ENCODE measurements at regions not wholly inside any gene's neighbourhood (a gene's known extent, or its start where the extent isn't known, plus 50 kb on each side); places are given as distances from the start of the nearest gene placed in this dataset.

- no peaks in the 10 kb centered on the region for H3K36me3 ChIP-seq (ENCODE audit: control insufficient read depth in 2 of 2, insufficient read depth in 1 of 2, low read length in 2 of 2)
- no peaks in the 10 kb centered on the region for H3K4me1 ChIP-seq (ENCODE audit: control insufficient read depth, insufficient read depth, low read length)
- H3K9me3 ChIP-seq (ENCODE audit: control insufficient read depth, insufficient read depth, low read depth, low read length), result no peaks in the 10 kb centered on the region
- ChIA-PET POLR2A (no interaction called here), CTCF (interaction anchor here (1.2 kb wide), 1 partner anchor 16 kb away, joined by 4 read pairs; no protein-coding TSS in a partner anchor)
- TF ChIP-seq, protein P1, sequence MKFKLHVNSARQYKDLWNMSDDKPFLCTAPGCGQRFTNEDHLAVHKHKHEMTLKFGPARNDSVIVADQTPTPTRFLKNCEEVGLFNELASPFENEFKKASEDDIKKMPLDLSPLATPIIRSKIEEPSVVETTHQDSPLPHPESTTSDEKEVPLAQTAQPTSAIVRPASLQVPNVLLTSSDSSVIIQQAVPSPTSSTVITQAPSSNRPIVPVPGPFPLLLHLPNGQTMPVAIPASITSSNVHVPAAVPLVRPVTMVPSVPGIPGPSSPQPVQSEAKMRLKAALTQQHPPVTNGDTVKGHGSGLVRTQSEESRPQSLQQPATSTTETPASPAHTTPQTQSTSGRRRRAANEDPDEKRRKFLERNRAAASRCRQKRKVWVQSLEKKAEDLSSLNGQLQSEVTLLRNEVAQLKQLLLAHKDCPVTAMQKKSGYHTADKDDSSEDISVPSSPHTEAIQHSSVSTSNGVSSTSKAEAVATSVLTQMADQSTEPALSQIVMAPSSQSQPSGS (tag by site-specific recombination; IDR thresholded peaks at IDR 0.05; ENCODE audit: low read depth), result no peak
- TF ChIP-seq, protein P2, sequence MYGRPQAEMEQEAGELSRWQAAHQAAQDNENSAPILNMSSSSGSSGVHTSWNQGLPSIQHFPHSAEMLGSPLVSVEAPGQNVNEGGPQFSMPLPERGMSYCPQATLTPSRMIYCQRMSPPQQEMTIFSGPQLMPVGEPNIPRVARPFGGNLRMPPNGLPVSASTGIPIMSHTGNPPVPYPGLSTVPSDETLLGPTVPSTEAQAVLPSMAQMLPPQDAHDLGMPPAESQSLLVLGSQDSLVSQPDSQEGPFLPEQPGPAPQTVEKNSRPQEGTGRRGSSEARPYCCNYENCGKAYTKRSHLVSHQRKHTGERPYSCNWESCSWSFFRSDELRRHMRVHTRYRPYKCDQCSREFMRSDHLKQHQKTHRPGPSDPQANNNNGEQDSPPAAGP (tag by site-specific recombination; IDR thresholded peaks at IDR 0.05), result no peak
- 0 out of 2 replicates have a peak, but pooled peaks have one; percentile 29 for TF ChIP-seq ZXDB (tag by site-specific recombination; IDR thresholded peaks at IDR 0.05)
- no peak for TF ChIP-seq ZNF48 (tag by site-specific recombination; IDR thresholded peaks at IDR 0.05)
- TF ChIP-seq ZFP3 (tag by site-specific recombination; IDR thresholded peaks at IDR 0.05; ENCODE audit: low read depth), result no peak
- no peak for TF ChIP-seq ZBTB10 (tag by site-specific recombination; IDR thresholded peaks at IDR 0.05)
- TF ChIP-seq PRDM4 (tag by site-specific recombination; IDR thresholded peaks at IDR 0.05), result 0 out of 2 replicates have a peak, but pooled peaks have one; percentile 24
- peak; percentile 84 for TF ChIP-seq FEZF1 (tag by site-specific recombination; IDR thresholded peaks at IDR 0.05)
- no peak for TF ChIP-seq ZNF548 (tag by site-specific recombination; IDR thresholded peaks at IDR 0.05)
- no peak for TF ChIP-seq ZNF426 (tag by site-specific recombination; IDR thresholded peaks at IDR 0.05)
- no peak for TF ChIP-seq ZNF596 (tag by site-specific recombination; IDR thresholded peaks at IDR 0.05)
- no peak for TF ChIP-seq ZNF626 (tag by site-specific recombination; IDR thresholded peaks at IDR 0.05)
- no peak for TF ChIP-seq KLF7 (tag by site-specific recombination; IDR thresholded peaks at IDR 0.05; ENCODE audit: borderline replicate concordance)
- no peak for TF ChIP-seq ZNF114 (tag by site-specific recombination; IDR thresholded peaks at IDR 0.05)
- TF ChIP-seq ZNF654 (tag by site-specific recombination; IDR thresholded peaks at IDR 0.05; ENCODE audit: low read depth), result no peak
- TF ChIP-seq ZFHX2 (tag by site-specific recombination; conservative IDR thresholded peaks at IDR 0.05), result peak; percentile 31; the same call in 1 of the 2 replicates
- TF ChIP-seq TRIM28 (IDR thresholded peaks at IDR 0.05; ENCODE audit: borderline replicate concordance, low read length), result peak; percentile 24; the same call in 1 of the 2 replicates
- TF ChIP-seq ZNF580 (tag by site-specific recombination; IDR thresholded peaks at IDR 0.05), result no peak
- TF ChIP-seq ZSCAN23 (tag by site-specific recombination; IDR thresholded peaks at IDR 0.05), result no peak
- TF ChIP-seq ZNF423 (tag by site-specific recombination; IDR thresholded peaks at IDR 0.05), result no peak
- no peak for TF ChIP-seq ZNF19 (tag by site-specific recombination; IDR thresholded peaks at IDR 0.05; ENCODE audit: low read depth)
- H3K4me3 ChIP-seq (ENCODE audit: low read depth, low read length), result no peak overlapping the region
- no peak overlapping the region for H3K27ac ChIP-seq (ENCODE audit: extremely low read depth, low read depth, low read length)
Measured at GRCh38 chr18:10081492-10081891, 167.7 kb downstream of the VAPA start.
